Activated T-helper 17 cell treated with anti-CD3 and anti-CD28 coated beads, Interleukin-2, amount 50 U/mL, for 72 hours (primary cell): ENCODE measurements at regions not wholly inside any gene's neighbourhood (a gene's known extent, or its start where the extent isn't known, plus 50 kb on each side); places are given as distances from the start of the nearest gene placed in this dataset.
"Not testable (repeated sequence)": the region's sequence is repeated elsewhere in the genome, so short reads cannot be mapped to it uniquely, and the experiment has no call there.

Source experiments
- ATAC-seq: fragments of 150-1000 bp; cut with Tn5 transposase; replicated peaks from 2 replicates; pipeline ENCODE4 v1.10.0; 2021; ENCODE audit warnings: mild to moderate bottlenecking, moderate library complexity
- H3K27ac Mint-ChIP-seq: one replicate; pipeline ENCODE4 v1.8.0; 2022; ENCODE audit warnings: mixed read lengths
- H3K27me3 Mint-ChIP-seq: one replicate; pipeline ENCODE4 v1.8.0; 2022; ENCODE audit warnings: mixed read lengths
- H3K36me3 Mint-ChIP-seq: one replicate; pipeline ENCODE4 v1.8.0; 2022; ENCODE audit warnings: low read depth, mild to moderate bottlenecking, mixed read lengths
- H3K4me1 Mint-ChIP-seq: one replicate; pipeline ENCODE4 v1.8.0; 2022; ENCODE audit warnings: mixed read lengths
- H3K4me3 Mint-ChIP-seq: one replicate; pipeline ENCODE4 v1.8.0; 2022; ENCODE audit warnings: mild to moderate bottlenecking, mixed read lengths
- H3K9me3 Mint-ChIP-seq: one replicate; pipeline ENCODE4 v1.8.0; 2022; ENCODE audit warnings: mixed read lengths

DNA sequence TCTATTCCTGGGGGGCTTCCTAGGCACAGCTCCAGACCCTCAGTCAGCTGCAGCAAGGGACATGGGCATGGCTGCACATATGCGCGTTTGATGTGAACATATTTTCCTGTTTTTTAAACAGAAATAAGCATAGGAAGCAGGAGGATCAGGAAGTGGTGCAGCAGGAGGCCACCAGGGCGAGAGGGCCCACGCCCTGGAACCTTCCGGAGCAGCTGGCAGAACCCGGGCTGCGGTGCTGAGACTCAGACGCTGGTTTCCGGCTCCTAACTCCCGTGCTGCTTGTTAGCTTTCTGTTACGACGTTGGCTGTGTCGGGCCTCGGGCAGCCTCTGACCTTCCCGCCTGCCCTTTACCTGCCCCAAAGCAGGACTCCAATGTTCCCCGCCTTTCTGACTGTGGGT is 5399.5 kb upstream of the TPTE start:
- not testable (repeated sequence) for H3K9me3 Mint-ChIP-seq, H3K27ac Mint-ChIP-seq, H3K27me3 Mint-ChIP-seq, H3K36me3 Mint-ChIP-seq, H3K4me1 Mint-ChIP-seq, H3K4me3 Mint-ChIP-seq
- peak; percentile 33 for ATAC-seq

DNA sequence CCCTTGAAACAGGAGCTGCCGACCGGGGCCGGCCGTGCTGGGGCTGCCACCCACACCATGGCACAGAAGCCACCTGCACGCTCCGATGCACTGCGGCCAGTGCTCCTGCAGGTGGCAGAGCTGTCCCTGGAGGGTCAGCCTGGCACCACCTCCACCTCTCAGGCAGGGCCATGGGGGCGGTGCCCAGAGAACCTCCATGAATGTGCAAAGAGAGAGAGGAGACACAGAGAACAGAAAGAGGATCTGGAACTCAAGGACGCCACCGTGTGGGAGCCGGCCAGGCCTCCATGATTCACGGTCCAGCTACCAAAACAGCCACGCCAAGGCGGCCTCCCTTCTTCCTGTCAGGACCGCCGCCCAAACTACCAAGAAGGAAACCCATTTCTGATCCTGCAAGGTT is 5397.7 kb upstream of the TPTE start:
- not testable (repeated sequence) for H3K9me3 Mint-ChIP-seq, H3K4me3 Mint-ChIP-seq, H3K27me3 Mint-ChIP-seq, H3K27ac Mint-ChIP-seq, H3K36me3 Mint-ChIP-seq, H3K4me1 Mint-ChIP-seq
- peak; percentile 66 for ATAC-seq

DNA sequence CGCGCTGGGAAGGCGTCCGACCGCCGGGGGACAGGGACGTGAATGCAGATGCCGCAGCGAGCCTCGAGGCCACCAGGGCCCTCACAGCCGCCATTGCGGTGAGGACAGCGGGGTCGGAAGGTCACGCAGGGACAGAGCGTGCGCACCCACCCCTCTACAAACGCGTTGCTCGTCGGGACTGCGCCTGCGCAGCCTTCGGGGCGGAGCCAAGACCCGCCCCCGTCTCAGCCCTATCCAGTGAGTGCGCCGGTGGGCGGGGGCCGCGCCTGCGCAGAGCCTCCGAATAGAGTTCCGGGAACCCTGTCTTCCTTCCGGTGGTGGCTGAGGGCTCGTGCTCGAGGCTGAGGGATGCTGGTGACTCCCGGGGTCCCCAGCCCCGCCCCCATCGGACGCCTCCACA is 5393.1 kb upstream of the TPTE start:
- not testable (repeated sequence) for H3K4me3 Mint-ChIP-seq, H3K36me3 Mint-ChIP-seq, H3K4me1 Mint-ChIP-seq, H3K9me3 Mint-ChIP-seq, H3K27ac Mint-ChIP-seq, H3K27me3 Mint-ChIP-seq
- peak; percentile 96 for ATAC-seq

DNA sequence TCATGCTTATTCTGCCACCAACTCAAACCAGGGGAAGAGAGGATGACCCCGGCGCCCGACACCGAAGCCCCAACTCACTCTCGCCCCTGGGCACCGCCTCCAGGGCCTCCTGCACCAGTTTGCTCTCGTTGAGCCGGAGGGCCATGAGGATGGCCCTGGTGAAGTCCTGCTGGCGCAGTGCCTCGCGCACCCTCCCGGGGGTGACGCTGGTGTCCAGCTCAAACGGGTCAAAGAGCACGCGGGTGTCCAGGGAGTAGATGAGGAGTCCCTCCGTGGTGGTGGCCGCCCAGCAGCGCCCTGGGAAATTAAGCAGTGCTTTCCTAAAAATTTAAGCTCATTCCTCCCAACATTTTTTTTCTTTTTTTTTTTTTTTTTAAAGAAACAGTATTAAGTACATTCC is 5387.6 kb upstream of the TPTE start:
- H3K4me1 Mint-ChIP-seq, H3K36me3 Mint-ChIP-seq, ATAC-seq, H3K27me3 Mint-ChIP-seq, H3K27ac Mint-ChIP-seq, H3K9me3 Mint-ChIP-seq, H3K4me3 Mint-ChIP-seq: not testable (repeated sequence)

DNA sequence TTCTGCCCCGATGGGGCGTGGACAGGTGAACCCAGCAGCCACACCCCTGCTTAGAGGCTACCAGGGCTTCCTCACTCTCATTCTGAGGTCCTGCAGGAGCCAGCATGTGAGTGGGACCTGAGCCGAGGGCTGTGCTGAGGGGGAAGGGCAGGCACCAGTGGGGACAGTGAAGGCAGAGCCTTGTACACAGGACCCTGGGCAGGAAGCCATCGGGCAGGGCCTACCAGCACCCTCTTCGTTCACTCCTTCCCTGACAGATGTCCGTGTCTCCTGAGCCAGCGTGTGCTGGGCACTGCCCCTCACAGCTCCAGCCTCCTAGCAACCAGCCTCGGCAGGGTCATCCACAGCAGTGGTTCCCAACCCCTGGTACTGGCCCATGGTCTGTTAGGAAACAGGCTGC is 5385.0 kb upstream of the TPTE start:
- H3K36me3 Mint-ChIP-seq, H3K27ac Mint-ChIP-seq, H3K4me1 Mint-ChIP-seq, ATAC-seq, H3K27me3 Mint-ChIP-seq, H3K4me3 Mint-ChIP-seq, H3K9me3 Mint-ChIP-seq: not testable (repeated sequence)

DNA sequence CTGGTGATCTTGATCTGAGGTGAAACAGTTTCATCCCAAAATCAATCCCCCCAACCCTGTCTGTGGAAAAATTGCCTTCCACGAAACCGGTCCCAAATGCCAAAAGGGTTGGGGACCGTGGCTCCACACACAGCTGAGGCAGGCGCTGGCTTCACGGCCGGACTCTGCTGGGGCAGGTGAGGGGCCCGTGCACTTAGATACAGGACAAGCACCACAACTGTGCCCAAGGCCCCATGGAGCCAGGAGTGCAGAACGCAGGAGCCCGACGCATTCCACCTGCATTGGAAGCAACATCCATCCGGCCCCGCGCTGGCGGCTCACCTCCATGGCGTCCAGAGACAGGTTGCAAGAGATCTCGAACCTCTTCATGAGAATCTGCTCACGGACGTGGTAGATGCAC is 5384.4 kb upstream of the TPTE start:
- H3K27ac Mint-ChIP-seq, ATAC-seq, H3K4me3 Mint-ChIP-seq, H3K4me1 Mint-ChIP-seq, H3K36me3 Mint-ChIP-seq, H3K9me3 Mint-ChIP-seq, H3K27me3 Mint-ChIP-seq: not testable (repeated sequence)

DNA sequence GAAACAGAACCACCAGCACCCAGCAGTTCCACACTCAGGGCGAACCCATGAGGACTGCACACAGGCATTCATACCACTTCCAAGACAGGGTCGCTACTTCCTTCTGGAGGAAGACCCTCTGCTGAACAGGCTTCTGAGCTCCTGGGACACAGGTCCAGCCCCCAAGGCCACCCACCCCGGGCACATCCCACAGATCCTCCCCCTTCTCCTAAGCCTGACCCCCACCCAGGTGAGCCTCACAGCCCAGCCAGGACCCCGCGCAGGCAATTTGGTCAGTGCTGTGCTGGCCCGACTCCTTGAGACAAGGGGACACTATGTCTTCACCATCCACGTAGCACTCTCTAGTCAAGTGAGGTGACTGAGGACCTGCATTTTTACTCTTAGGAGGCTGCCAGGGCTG is 5382.7 kb upstream of the TPTE start:
- H3K4me3 Mint-ChIP-seq, H3K27me3 Mint-ChIP-seq, H3K9me3 Mint-ChIP-seq, H3K4me1 Mint-ChIP-seq, H3K27ac Mint-ChIP-seq, H3K36me3 Mint-ChIP-seq, ATAC-seq: not testable (repeated sequence)

DNA sequence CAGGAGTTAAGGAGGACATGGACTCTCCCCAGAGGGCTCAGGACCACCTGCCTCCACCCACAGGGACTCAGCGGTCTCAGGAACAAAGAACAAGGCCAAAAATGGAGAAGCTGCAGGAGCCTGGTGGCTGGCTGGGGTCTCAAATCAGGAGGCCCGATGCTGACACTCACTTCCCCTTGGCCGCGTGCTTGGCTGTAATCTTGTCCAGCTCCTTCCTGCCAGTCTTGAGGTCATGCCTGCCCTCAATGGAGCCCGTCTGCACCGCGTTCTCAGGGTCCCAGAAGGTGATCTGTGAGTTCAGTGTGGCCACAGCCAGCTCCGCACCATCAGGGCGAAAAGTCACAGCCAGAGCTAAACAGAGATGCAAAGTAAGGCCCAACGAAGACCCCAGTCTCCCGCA is 5381.9 kb upstream of the TPTE start:
- H3K27ac Mint-ChIP-seq, H3K4me3 Mint-ChIP-seq, H3K36me3 Mint-ChIP-seq, H3K9me3 Mint-ChIP-seq, H3K4me1 Mint-ChIP-seq, H3K27me3 Mint-ChIP-seq, ATAC-seq: not testable (repeated sequence)

DNA sequence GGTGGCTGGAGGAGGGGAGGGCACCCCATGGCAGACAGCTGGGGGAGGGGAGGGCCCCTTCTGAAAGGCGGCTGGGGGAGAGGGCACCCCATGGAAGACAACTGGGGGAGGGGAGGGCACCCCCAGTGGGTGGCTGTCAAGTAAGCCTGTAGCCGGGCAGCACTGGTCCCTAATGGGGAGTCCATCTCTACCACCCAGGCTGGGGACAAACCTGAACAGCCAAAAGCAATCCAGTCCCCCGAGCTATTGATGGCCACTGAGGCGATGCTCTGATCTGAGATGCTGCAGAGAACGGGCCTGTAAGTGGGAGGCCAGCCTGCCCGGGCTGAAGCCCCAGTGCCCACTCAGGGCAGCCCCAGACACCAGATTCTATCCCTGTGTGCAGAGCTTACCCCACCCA is 5378.4 kb upstream of the TPTE start:
- H3K27me3 Mint-ChIP-seq, H3K36me3 Mint-ChIP-seq, H3K4me1 Mint-ChIP-seq, H3K4me3 Mint-ChIP-seq, H3K27ac Mint-ChIP-seq, H3K9me3 Mint-ChIP-seq, ATAC-seq: not testable (repeated sequence)

DNA sequence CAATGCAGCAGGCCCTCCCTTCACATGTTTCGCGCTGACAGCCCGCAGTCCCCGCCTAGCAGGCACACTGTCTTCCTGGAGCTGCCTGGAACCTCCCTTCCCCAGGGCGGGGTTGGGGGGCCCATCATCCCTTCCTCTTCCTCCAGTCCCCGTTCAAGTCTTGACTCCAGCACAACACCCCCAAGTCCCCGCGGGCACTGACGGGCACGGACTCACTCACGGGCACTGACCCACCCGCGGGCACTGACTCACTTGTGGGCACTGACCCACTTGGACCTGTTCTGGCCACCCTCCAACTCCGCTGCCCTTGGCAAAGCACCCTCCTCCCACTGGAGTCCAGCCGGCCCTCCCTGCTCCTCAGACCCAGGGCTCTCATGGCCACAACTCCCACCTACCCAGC is 5376.7 kb upstream of the TPTE start:
- H3K36me3 Mint-ChIP-seq, H3K27ac Mint-ChIP-seq, ATAC-seq, H3K27me3 Mint-ChIP-seq, H3K9me3 Mint-ChIP-seq, H3K4me3 Mint-ChIP-seq, H3K4me1 Mint-ChIP-seq: not testable (repeated sequence)

DNA sequence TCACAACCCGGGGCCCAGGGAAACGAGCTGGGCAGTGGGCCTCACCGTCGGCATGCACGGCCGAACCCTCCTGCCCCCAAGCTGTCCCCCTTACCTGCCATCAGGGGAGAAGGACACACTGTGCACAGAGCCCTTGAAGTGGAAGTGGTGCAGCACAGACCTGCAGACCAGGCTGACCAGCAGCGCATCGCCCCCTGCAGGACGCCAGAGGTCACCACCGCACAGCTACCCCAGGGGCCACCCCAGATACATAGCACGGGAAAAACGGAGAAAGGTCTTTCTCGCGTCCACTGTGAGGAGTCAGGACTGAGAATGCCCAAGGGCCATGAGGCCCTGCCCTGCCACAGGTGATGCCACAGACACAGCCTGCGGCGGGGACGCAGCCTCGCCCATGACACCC is 5373.7 kb upstream of the TPTE start:
- not testable (repeated sequence) for ATAC-seq, H3K27ac Mint-ChIP-seq, H3K4me3 Mint-ChIP-seq, H3K4me1 Mint-ChIP-seq, H3K36me3 Mint-ChIP-seq, H3K27me3 Mint-ChIP-seq, H3K9me3 Mint-ChIP-seq

DNA sequence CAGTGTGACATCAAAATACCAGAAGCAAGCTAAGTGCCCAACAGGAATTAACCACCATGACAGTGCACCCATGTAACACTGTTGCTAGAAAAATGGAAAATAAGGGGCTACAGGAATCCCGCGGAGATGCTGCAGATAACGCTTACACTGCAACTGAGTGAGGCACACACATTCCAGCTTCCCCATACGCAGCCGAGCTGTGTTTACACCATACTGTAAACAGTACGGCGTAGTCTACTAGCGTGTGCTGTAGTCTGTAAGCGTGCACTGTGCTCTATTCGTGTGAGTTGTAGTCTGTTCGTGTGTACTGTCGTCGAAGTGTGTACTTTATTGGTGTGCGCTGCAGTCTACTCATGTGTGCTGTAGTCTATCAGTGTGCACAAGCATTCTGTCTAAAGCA is 5372.2 kb upstream of the TPTE start:
- H3K4me3 Mint-ChIP-seq, H3K4me1 Mint-ChIP-seq, H3K27me3 Mint-ChIP-seq, H3K9me3 Mint-ChIP-seq, ATAC-seq, H3K27ac Mint-ChIP-seq, H3K36me3 Mint-ChIP-seq: not testable (repeated sequence)

DNA sequence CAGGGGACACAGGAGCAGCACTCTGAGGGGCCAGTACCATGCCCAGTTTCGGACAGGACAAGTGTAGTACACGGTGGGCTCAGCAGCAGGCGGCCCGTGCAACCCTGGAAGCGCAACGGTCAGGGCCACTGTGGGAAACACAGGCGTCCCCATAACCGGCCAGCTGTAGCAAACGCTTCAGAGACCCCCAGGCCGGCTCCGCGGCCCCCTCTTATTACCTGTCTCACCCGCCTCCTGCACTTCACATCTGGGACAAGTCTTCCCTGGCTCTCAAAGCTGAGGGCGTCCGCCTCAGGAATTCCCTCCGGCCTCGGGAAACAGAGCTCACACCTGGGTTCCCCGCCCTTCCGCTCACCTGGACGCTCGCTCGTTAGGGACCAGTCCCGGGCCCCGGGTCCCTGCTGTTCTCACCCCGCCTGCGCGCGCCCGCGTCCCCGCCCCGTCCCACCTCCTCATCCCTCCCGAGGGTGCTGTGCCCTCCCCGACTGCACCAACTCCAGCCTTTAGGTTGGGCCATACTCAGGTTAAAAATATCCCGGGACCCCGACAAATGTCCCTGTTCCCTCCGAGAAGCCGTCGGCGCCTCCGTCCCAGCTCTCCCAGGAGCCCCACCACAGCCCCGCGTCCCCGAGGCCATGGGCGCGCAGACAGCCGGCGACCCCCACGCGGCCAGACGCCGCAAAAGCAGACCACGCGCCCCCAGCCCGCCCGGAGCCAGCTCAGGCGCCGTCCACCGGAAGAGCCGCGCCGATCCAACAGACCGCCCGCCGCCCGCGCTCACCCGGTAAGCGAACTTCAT is 5367.3 kb upstream of the TPTE start:
- not testable (repeated sequence) for H3K4me3 Mint-ChIP-seq, H3K36me3 Mint-ChIP-seq, H3K4me1 Mint-ChIP-seq, H3K27me3 Mint-ChIP-seq, H3K9me3 Mint-ChIP-seq, H3K27ac Mint-ChIP-seq
- ATAC-seq = peak; percentile 13

DNA sequence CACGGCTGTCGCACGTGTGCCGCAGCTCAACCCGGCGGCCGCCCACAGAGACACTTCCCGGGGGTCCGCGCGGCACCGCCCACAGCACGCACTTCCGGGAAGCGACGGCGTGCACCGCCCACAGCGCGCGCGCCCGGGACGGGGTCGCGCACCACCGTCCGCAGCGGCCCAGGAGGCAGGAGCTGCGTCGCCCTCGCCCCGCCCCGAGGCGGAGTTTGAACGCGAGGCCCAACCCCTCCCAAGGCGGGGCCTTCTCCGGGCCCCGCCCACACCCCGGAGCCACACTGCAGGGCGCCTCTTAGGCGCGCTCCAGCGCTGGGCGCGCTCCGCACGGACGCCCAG is 5366.8 kb upstream of the TPTE start:
- H3K9me3 Mint-ChIP-seq, H3K27me3 Mint-ChIP-seq, H3K4me1 Mint-ChIP-seq, H3K27ac Mint-ChIP-seq, H3K4me3 Mint-ChIP-seq, H3K36me3 Mint-ChIP-seq: not testable (repeated sequence)
- peak; percentile 100 for ATAC-seq

DNA sequence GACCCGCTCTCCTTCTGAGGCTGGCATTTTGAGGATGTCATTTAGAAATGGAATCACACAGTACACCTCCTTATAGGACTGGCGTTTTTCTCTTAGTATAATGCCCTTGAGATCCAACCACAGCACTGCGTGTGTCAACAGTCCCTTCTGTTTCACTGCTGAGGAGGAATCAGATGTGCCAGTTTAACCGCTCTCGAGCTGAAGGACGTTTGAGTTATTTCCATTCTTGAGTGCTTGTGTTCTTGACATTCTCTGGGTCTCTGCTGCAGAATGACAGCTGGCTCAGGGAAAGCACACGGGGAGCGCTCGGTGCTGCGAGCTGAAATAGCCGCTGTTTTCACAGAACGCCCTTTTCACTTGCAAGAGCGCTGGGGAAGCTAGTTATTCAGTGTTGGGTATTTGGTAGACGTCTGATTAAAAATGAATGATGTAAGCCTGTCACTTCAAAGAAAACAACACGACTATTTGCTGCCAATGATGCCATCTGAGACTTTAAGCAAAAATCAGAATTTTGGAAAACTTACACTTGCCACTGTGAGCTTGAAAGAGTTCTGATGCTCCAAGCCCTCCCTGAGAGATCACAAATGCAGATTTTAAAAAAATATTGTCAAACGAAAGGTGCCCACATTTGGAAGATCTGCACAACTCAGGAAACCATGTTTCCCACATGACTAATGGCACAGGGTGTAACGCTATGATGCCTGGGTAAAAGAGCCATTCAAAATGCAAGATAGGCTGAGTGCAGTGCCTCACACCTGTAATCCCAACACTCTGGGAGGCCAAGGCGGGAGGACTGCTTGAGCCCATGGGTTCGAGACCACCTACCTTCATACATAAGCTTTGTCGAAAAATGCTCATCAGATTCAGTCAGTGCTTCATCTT is 5358.4 kb upstream of the TPTE start:
- not testable (repeated sequence) for H3K9me3 Mint-ChIP-seq, ATAC-seq

More for the DNA sequence above, 5358.4 kb upstream of the TPTE start:
- not testable (repeated sequence) for H3K4me1 Mint-ChIP-seq, H3K36me3 Mint-ChIP-seq, H3K27me3 Mint-ChIP-seq, H3K4me3 Mint-ChIP-seq, H3K27ac Mint-ChIP-seq
